HL-60 (cell line): ENCODE measurements at regions not wholly inside any gene's neighbourhood (a gene's known extent, or its start where the extent isn't known, plus 50 kb on each side); places are given as distances from the start of the nearest gene placed in this dataset.

Experiments
- DNase-seq, 2 experiments: peaks; one replicate each; pipeline ENCODE4 v3.0.0-alpha.2; 2010 to 2020; ENCODE audit warnings: low read depth in 1 of 2, low spot score in 1 of 2
- H3K27ac ChIP-seq: fragments of 250-450 bp; sonication (Bioruptor Pico); replicated peaks from 2 replicates; pipeline ENCODE4 v1.5.1; 2020; ENCODE audit warnings: mild to moderate bottlenecking, moderate library complexity
- H3K27me3 ChIP-seq: fragments of 250-450 bp; sonication (Bioruptor Pico); 2 replicates; pipeline ENCODE4 v1.5.1; 2021; ENCODE audit warnings: mild to moderate bottlenecking, moderate library complexity; ENCODE audit not compliant: insufficient read depth, poor library complexity, severe bottlenecking
- H3K4me3 ChIP-seq: replicated peaks from 2 replicates; pipeline ENCODE4 v1.5.1; 2011; ENCODE audit warnings: mild to moderate bottlenecking, control low read depth, low read length; ENCODE audit not compliant: insufficient read depth
- CTCF ChIP-seq: IDR thresholded peaks from one replicate; pipeline ENCODE4 v1.5.1; 2011; ENCODE audit warnings: low read length, control low read depth, inconsistent platforms; ENCODE audit not compliant: insufficient read depth
- GABPA ChIP-seq: IDR thresholded peaks from 2 replicates; pipeline ENCODE4 v1.6.1; 2012; ENCODE audit warnings: low read depth
- POLR2AphosphoS5 ChIP-seq: IDR thresholded peaks from 2 replicates; pipeline ENCODE4 v1.6.1; 2012; ENCODE audit warnings: low read depth
- REST ChIP-seq: IDR thresholded peaks from 2 replicates; pipeline ENCODE4 v1.6.1; 2012; ENCODE audit warnings: low read depth; ENCODE audit not compliant: insufficient replicate concordance
- SPI1 ChIP-seq: IDR thresholded peaks from 2 replicates; pipeline ENCODE4 v1.6.1; 2012; ENCODE audit warnings: low read depth, mild to moderate bottlenecking, borderline replicate concordance

GRCh38 chr1:192916021-192916420, 107.2 kb downstream of the RGS2 start:
- no peak for TF ChIP-seq GABPA
- TF ChIP-seq SPI1, result 0 out of 2 replicates have a peak, but pooled peaks have one; percentile 10
- H3K27me3 ChIP-seq, result no peaks in the 10 kb centered on the region
- no peak overlapping the region for H3K27ac ChIP-seq
- DNase-seq, result no peak
- H3K4me3 ChIP-seq, result no peak overlapping the region

- H3K27me3 ChIP-seq, result no peaks in the 10 kb centered on the region
- H3K27ac ChIP-seq, result no peak overlapping the region
- no peak for DNase-seq
- TF ChIP-seq POLR2AphosphoS5, result no peak
- TF ChIP-seq REST, result no peak
- TF ChIP-seq GABPA, result no peak
- no peak for TF ChIP-seq CTCF
- no peak for TF ChIP-seq SPI1
- no peak overlapping the region for H3K4me3 ChIP-seq
These were observed 109.4 kb downstream of the RGS2 start for GRCh38 chr1:192918259-192918658.

- Histone ChIP-seq H3K4me3 (no peak overlapping the region), H3K27me3 (no peaks in the 10 kb centered on the region), H3K27ac (no peak overlapping the region)
- no peak for TF ChIP-seq POLR2AphosphoS5
- TF ChIP-seq GABPA, result no peak
- TF ChIP-seq CTCF, result no peak
- TF ChIP-seq SPI1, result no peak
- no peak for TF ChIP-seq REST
- no peak for DNase-seq
These were observed 111.6 kb downstream of the RGS2 start for GRCh38 chr1:192920412-192920811.

DNA sequence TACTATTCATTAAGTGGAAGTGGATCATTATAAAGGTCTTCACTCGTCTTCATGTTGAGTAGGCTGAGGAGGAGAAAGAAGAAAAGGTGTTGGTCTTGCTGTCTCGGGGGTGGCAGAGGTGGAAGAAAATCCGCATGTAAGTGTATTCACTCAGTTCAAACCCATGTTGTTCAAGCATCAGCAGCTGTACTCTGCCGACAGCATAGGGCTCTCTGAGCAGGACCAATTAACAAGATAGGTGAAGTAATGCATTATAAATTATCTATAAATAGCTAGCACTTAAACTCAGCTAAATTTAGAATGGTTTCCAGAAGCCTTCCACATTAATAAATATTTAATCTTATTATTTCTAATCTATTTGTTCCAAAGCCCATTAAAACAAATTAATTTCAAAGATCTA, 116.8 kb downstream of the RGS2 start:
- Histone ChIP-seq H3K27ac (no peak overlapping the region), H3K27me3 (no peaks in the 10 kb centered on the region), H3K4me3 (no peak overlapping the region)
- TF ChIP-seq REST (no peak), SPI1 (no peak), GABPA (no peak), POLR2AphosphoS5 (no peak), CTCF (no peak)
- no peak for DNase-seq
